WTC11 (cell line): ENCODE measurements at regions not wholly inside any gene's neighbourhood (a gene's known extent, or its start where the extent isn't known, plus 50 kb on each side); places are given as distances from the start of the nearest gene placed in this dataset.

Experiments
- ATAC-seq: fragments of 200-7000 bp; cut with Tn5 transposase; 2 replicates; pipeline ENCODE4 v1.10.0; 2021; ENCODE audit warnings: mild to moderate bottlenecking, moderate library complexity
- CTCF ChIA-PET: fragments of 300-600 bp; sonication (Branson Sonifier 250); formaldehyde crosslinking; loops from one replicate; lab custom pipeline; 2021; ENCODE audit warnings: antibody characterized with exemption; lab: Charles Lee
- POLR2A ChIA-PET: fragments of 350-600 bp; sonication (Branson Sonifier 250); formaldehyde crosslinking; loops from one replicate; lab custom pipeline; 2021; ENCODE audit warnings: antibody characterized with exemption; lab: Charles Lee
- DNase-seq: peaks from one replicate; pipeline ENCODE4 v3.0.0; 2021; ENCODE audit warnings: low spot score
- H3K27ac Mint-ChIP-seq: 2 replicates; pipeline ENCODE4 v1.8.0; 2021; ENCODE audit warnings: mixed read lengths
- H3K27me3 Mint-ChIP-seq: 2 replicates; pipeline ENCODE4 v1.8.0; 2021; ENCODE audit warnings: low read depth, mild to moderate bottlenecking, moderate library complexity, mixed read lengths
- H3K36me3 Mint-ChIP-seq: 2 replicates; pipeline ENCODE4 v1.8.0; 2021; ENCODE audit warnings: mixed read lengths
- H3K4me1 Mint-ChIP-seq: 2 replicates; pipeline ENCODE4 v1.8.0; 2022; ENCODE audit warnings: mixed read lengths
- H3K4me3 Mint-ChIP-seq: 2 replicates; pipeline ENCODE4 v1.8.0; 2021; ENCODE audit warnings: mild to moderate bottlenecking, moderate library complexity, mixed read lengths
- H3K9me3 Mint-ChIP-seq: 2 replicates; pipeline ENCODE4 v1.8.0; 2021; ENCODE audit warnings: mixed read lengths
- CBFB ChIP-seq: sonication (generic); formaldehyde crosslinking; IDR thresholded peaks from 2 replicates; pipeline ENCODE4 v1.8.1; 2022; ENCODE audit warnings: mild to moderate bottlenecking, low read depth, missing genetic modification reagents
- E2F5 ChIP-seq: sonication (generic); formaldehyde crosslinking; IDR thresholded peaks from 2 replicates; pipeline ENCODE4 v1.8.1; 2022; ENCODE audit warnings: mild to moderate bottlenecking, moderate library complexity, missing genetic modification reagents
- FOXK1 ChIP-seq: sonication (generic); formaldehyde crosslinking; IDR thresholded peaks from 2 replicates; pipeline ENCODE4 v1.8.0; 2022; ENCODE audit warnings: mild to moderate bottlenecking, moderate library complexity, missing genetic modification reagents
- GTF2I ChIP-seq: fragments of 250-450 bp; sonication (Bioruptor Pico); conservative IDR thresholded peaks from 2 replicates; pipeline ENCODE4 v1.4.0; 2021; ENCODE audit warnings: mild to moderate bottlenecking
- HMGA2 ChIP-seq: fragments of 250-450 bp; sonication (Bioruptor Pico); IDR thresholded peaks from 2 replicates; pipeline ENCODE4 v1.4.0; 2021; ENCODE audit warnings: mild to moderate bottlenecking, moderate library complexity
- KAT7 ChIP-seq: sonication (generic); formaldehyde crosslinking; IDR thresholded peaks from 2 replicates; pipeline ENCODE4 v1.8.1; 2023; ENCODE audit warnings: missing genetic modification reagents, mild to moderate bottlenecking, borderline replicate concordance
- MAX ChIP-seq: sonication (generic); formaldehyde crosslinking; IDR thresholded peaks from 2 replicates; pipeline ENCODE4 v1.8.0; 2022; ENCODE audit warnings: mild to moderate bottlenecking, missing genetic modification reagents
- NFE2L1 ChIP-seq: sonication (generic); formaldehyde crosslinking; IDR thresholded peaks from 2 replicates; pipeline ENCODE4 v1.8.1; 2023; ENCODE audit warnings: missing genetic modification reagents
- OVOL2 ChIP-seq: fragments of 250-450 bp; sonication (Bioruptor Pico); IDR thresholded peaks from 2 replicates; pipeline ENCODE4 v1.9.0; 2021; ENCODE audit warnings: mild to moderate bottlenecking, borderline replicate concordance
- PREB ChIP-seq: sonication (generic); formaldehyde crosslinking; IDR thresholded peaks from 2 replicates; pipeline ENCODE4 v1.8.1; 2022; ENCODE audit warnings: mild to moderate bottlenecking, missing genetic modification reagents, moderate library complexity, borderline replicate concordance
- RORB ChIP-seq: fragments of 250-450 bp; sonication (Bioruptor Pico); IDR thresholded peaks from 2 replicates; pipeline ENCODE4 v1.9.0; 2021; ENCODE audit warnings: mild to moderate bottlenecking
- ZNF263 ChIP-seq: sonication (generic); formaldehyde crosslinking; IDR thresholded peaks from 2 replicates; pipeline ENCODE4 v1.8.1; 2022; ENCODE audit warnings: low read depth, mild to moderate bottlenecking, moderate library complexity, missing genetic modification reagents
- ZNF425 ChIP-seq: fragments of 250-450 bp; sonication (Bioruptor Pico); conservative IDR thresholded peaks from 2 replicates; pipeline ENCODE4 v1.9.0; 2021; ENCODE audit warnings: mild to moderate bottlenecking
- ZNF532 ChIP-seq: fragments of 250-450 bp; sonication (Bioruptor Pico); IDR thresholded peaks from 2 replicates; pipeline ENCODE4 v1.9.0; 2021; ENCODE audit warnings: mild to moderate bottlenecking, borderline replicate concordance

- Mint-ChIP-seq H3K4me1 (peaks cover 25% of the 10 kb centered on the region), H3K4me3 (no peak overlapping the region), H3K27me3 (no peaks in the 10 kb centered on the region; the same call in 1 of the 2 replicates), H3K36me3 (no peaks in the 10 kb centered on the region), H3K27ac (no peak overlapping the region), H3K9me3 (peaks cover 6% of the 10 kb centered on the region)
- TF ChIP-seq MAX (CRISPR knock-in tag) (no peak), CBFB (CRISPR knock-in tag) (no peak), KAT7 (no peak), FOXK1 (CRISPR knock-in tag) (no peak), OVOL2 (CRISPR knock-in tag) (no peak), GTF2I (no peak), ZNF263 (CRISPR knock-in tag) (no peak)
- DNase-seq, result no peak
- ATAC-seq, result peak; percentile 24; the same call in 1 of the 2 replicates
- ChIA-PET POLR2A (no interaction called here), CTCF (no interaction called here)
These were observed 273.7 kb downstream of the SYK start for GRCh38 chr9:91075279-91075678.

- POLR2A ChIA-PET, result no interaction called here
- TF ChIP-seq ZNF425 (no peak), NFE2L1 (no peak), HMGA2 (CRISPR knock-in tag) (no peak), PREB (CRISPR knock-in tag) (no peak), RORB (no peak), E2F5 (CRISPR knock-in tag) (no peak), MAX (CRISPR knock-in tag) (no peak), ZNF532 (CRISPR knock-in tag) (no peak)
- TF ChIP-seq, all 79 proteins: peak for 0
- ATAC-seq (no peak), DNase-seq (no peak)
- H3K27me3 Mint-ChIP-seq, result no peaks in the 10 kb centered on the region; the same call in none of the 2 replicates
- H3K4me1 Mint-ChIP-seq, result peaks cover 29% of the 10 kb centered on the region
- no peak overlapping the region for H3K27ac Mint-ChIP-seq
- CTCF ChIA-PET, result interaction anchor here (1.3 kb wide), 1 partner anchor 40 kb away, joined by 4 read pairs; no protein-coding TSS in a partner anchor
- H3K9me3 Mint-ChIP-seq, result peaks cover 6% of the 10 kb centered on the region
- H3K36me3 Mint-ChIP-seq, result no peaks in the 10 kb centered on the region
- no peak overlapping the region for H3K4me3 Mint-ChIP-seq
These were observed 276.2 kb downstream of the SYK start for GRCh38 chr9:91077624-91078368.
